H9 (cell line): ENCODE measurements at regions not wholly inside any gene's neighbourhood (a gene's known extent, or its start where the extent isn't known, plus 50 kb on each side); places are given as distances from the start of the nearest gene placed in this dataset.

Source experiments
- DNase-seq: peaks from one replicate; pipeline ENCODE4 v3.0.0-alpha.2; 2017
- H2AFZ ChIP-seq: one replicate; pipeline ENCODE4 v1.6.1; 2013; ENCODE audit warnings: mild to moderate bottlenecking, low read length, control low read depth, moderate library complexity
- H2AK5ac ChIP-seq: 2 replicates; pipeline ENCODE4 v1.6.1; 2013; ENCODE audit warnings: low read length, control low read depth, mixed read lengths; ENCODE audit not compliant: insufficient read length
- H2BK120ac ChIP-seq: one replicate; pipeline ENCODE4 v1.6.1; 2013; ENCODE audit warnings: low read depth, mild to moderate bottlenecking, low read length, control low read depth, inconsistent platforms; ENCODE audit not compliant: poor library complexity, severe bottlenecking
- H2BK12ac ChIP-seq: 2 replicates; pipeline ENCODE4 v1.6.1; 2013; ENCODE audit warnings: low read length, control low read depth, mixed read lengths, low read depth; ENCODE audit not compliant: insufficient read length
- H2BK15ac ChIP-seq: 2 replicates; pipeline ENCODE4 v1.6.1; 2013; ENCODE audit warnings: low read depth, low read length, control low read depth
- H2BK20ac ChIP-seq: one replicate; pipeline ENCODE4 v1.6.1; 2013; ENCODE audit warnings: low read depth, mild to moderate bottlenecking, low read length, control low read depth, inconsistent platforms; ENCODE audit not compliant: poor library complexity, severe bottlenecking
- H2BK5ac ChIP-seq: 2 replicates; pipeline ENCODE4 v1.6.1; 2013; ENCODE audit warnings: low read length, control low read depth, mixed read lengths; ENCODE audit not compliant: insufficient read length
- H3K14ac ChIP-seq: 2 replicates; pipeline ENCODE4 v1.6.1; 2013; ENCODE audit warnings: low read length, control low read depth; ENCODE audit not compliant: insufficient read depth
- H3K18ac ChIP-seq: 2 replicates; pipeline ENCODE4 v1.6.1; 2013; ENCODE audit warnings: low read depth, mild to moderate bottlenecking, mixed read lengths, low read length, control low read depth; ENCODE audit not compliant: insufficient read length
- H3K23ac ChIP-seq: 2 replicates; pipeline ENCODE4 v1.6.1; 2013; ENCODE audit warnings: low read length, control low read depth, mixed read lengths, low read depth; ENCODE audit not compliant: insufficient read length
- H3K23me2 ChIP-seq: 2 replicates; pipeline ENCODE4 v1.6.1; 2013; ENCODE audit warnings: low read depth, mild to moderate bottlenecking, mixed read lengths, low read length, control low read depth; ENCODE audit not compliant: insufficient read length, poor library complexity, severe bottlenecking
- H3K27ac ChIP-seq: 2 replicates; pipeline ENCODE4 v1.5.1; 2013; ENCODE audit warnings: low read length, control low read depth, mixed read lengths, low read depth; ENCODE audit not compliant: insufficient read length
- H3K27me3 ChIP-seq: 2 replicates; pipeline ENCODE4 v1.6.1; 2013; ENCODE audit warnings: low read length, control low read depth, inconsistent platforms; ENCODE audit not compliant: insufficient read depth
- H3K4ac ChIP-seq: 2 replicates; pipeline ENCODE4 v1.6.1; 2013; ENCODE audit warnings: low read depth, mild to moderate bottlenecking, control low read depth, inconsistent platforms, low read length, moderate library complexity
- H3K4me1 ChIP-seq: 2 replicates; pipeline ENCODE4 v1.6.1; 2013; ENCODE audit warnings: low read length, control low read depth, inconsistent platforms; ENCODE audit not compliant: insufficient read depth
- H3K4me2 ChIP-seq: 2 replicates; pipeline ENCODE4 v1.6.1; 2013; ENCODE audit warnings: low read length, control low read depth, mixed read lengths; ENCODE audit not compliant: insufficient read length, insufficient read depth
- H3K56ac ChIP-seq: 2 replicates; pipeline ENCODE4 v1.6.1; 2013; ENCODE audit warnings: low read depth, mild to moderate bottlenecking, mixed read lengths, low read length, control low read depth; ENCODE audit not compliant: insufficient read length
- H3K79me1 ChIP-seq: 2 replicates; pipeline ENCODE4 v1.6.1; 2013; ENCODE audit warnings: low read depth, mild to moderate bottlenecking, moderate library complexity, low read length, control low read depth, inconsistent platforms; ENCODE audit not compliant: insufficient read depth, poor library complexity, severe bottlenecking
- H3K79me2 ChIP-seq: 2 replicates; pipeline ENCODE4 v1.6.1; 2013; ENCODE audit warnings: low read length, control low read depth, inconsistent platforms; ENCODE audit not compliant: insufficient read depth
- H3K9ac ChIP-seq: 2 replicates; pipeline ENCODE4 v1.6.1; 2013; ENCODE audit warnings: low read length, control low read depth, mixed read lengths; ENCODE audit not compliant: insufficient read length; ENCODE audit errors: extremely low read depth
- H3K9me3 ChIP-seq: one replicate; pipeline ENCODE4 v1.6.1; 2013; ENCODE audit warnings: low read depth, low read length, inconsistent platforms; ENCODE audit not compliant: control insufficient read depth
- H3T11ph ChIP-seq: one replicate; pipeline ENCODE4 v1.6.1; 2013; ENCODE audit warnings: mild to moderate bottlenecking, low read length, control low read depth, inconsistent platforms
- H4K20me1 ChIP-seq: one replicate; pipeline ENCODE4 v1.6.1; 2013; ENCODE audit not compliant: control insufficient read depth, insufficient read length, insufficient read depth
- H4K5ac ChIP-seq: 2 replicates; pipeline ENCODE4 v1.6.1; 2013; ENCODE audit warnings: low read depth, mild to moderate bottlenecking, mixed read lengths, low read length, control low read depth; ENCODE audit not compliant: insufficient read length
- H4K8ac ChIP-seq: replicated peaks from 2 replicates; pipeline ENCODE4 v1.6.1; 2013; ENCODE audit warnings: low read length, control low read depth, mixed read lengths, low read depth; ENCODE audit not compliant: insufficient read length
- H4K91ac ChIP-seq: 2 replicates; pipeline ENCODE4 v1.6.1; 2013; ENCODE audit warnings: low read depth, mild to moderate bottlenecking, moderate library complexity, mixed read lengths, low read length, control low read depth; ENCODE audit not compliant: insufficient read length
- H3K27ac Mint-ChIP-seq, 3 experiments: 2 replicates in 2 of 3; 3 replicates in 1 of 3; pipeline ENCODE4 v1.8.0; 2020 to 2021; ENCODE audit warnings: mixed read lengths in 3 of 3, mild to moderate bottlenecking in 1 of 3, moderate library complexity in 1 of 3
- H3K27me3 Mint-ChIP-seq: 2 replicates; pipeline ENCODE4 v1.8.0; 2021; ENCODE audit warnings: low read depth, mild to moderate bottlenecking, moderate library complexity, mixed read lengths
- H3K36me3 Mint-ChIP-seq, 3 experiments: 2 replicates in 2 of 3; 3 replicates in 1 of 3; pipeline ENCODE4 v1.8.0; 2020 to 2021; ENCODE audit warnings: low read depth in 3 of 3, mixed read lengths in 3 of 3; ENCODE audit not compliant: insufficient read depth in 1 of 3
- H3K4me1 Mint-ChIP-seq, 2 experiments: 2 replicates each; pipeline ENCODE4 v1.8.0; 2020; ENCODE audit warnings: mixed read lengths in 2 of 2
- H3K4me3 Mint-ChIP-seq, 2 experiments: 2 replicates in 1 of 2; 3 replicates in 1 of 2; pipeline ENCODE4 v1.8.0; 2020 to 2021; ENCODE audit warnings: mild to moderate bottlenecking in 2 of 2, mixed read lengths in 2 of 2, moderate library complexity in 1 of 2
- H3K9me3 Mint-ChIP-seq, 2 experiments: 2 replicates in 1 of 2; 3 replicates in 1 of 2; pipeline ENCODE4 v1.8.0; 2020; ENCODE audit warnings: mild to moderate bottlenecking in 2 of 2, mixed read lengths in 2 of 2, moderate library complexity in 1 of 2
- CTCF ChIP-seq: fragments of 200-600 bp; sonication (generic); conservative IDR thresholded peaks from 3 replicates; pipeline ENCODE4 v1.8.0; 2021; ENCODE audit warnings: antibody characterized with exemption, mild to moderate bottlenecking
- WGBS: extraction: QIAGEN DNeasy Blood & Tissue Kit; methylation state at CpG from one replicate; pipeline ENCODE4 v1.1.7; 2013; ENCODE audit warnings: missing lambda C conversion rate, low lambda C conversion rate, mixed read lengths; ENCODE audit not compliant: insufficient read length; ENCODE audit errors: extremely low coverage; 5-methylcytosine and 5-hydroxymethylcytosine counted together

DNA sequence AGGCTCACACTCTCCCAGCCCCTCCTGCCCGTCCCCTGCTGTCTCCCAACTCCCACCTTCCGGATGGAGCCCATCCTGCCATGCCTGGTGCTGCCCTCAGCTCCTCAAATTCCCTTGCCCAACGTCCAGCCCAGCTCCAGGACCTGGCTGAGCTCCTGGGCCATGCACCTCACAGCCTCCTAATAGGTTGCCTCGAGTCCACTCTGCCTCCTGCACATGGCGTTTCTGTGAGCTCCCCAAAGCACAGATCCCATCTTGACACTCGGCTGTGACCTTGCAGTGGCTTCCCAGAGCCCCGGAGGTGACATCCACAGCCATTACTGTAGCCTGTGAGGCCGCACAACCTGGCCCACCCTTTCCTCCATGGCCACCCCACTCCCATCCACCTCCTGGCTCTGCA is 191.9 kb upstream of the SALL3 start:
- TF ChIP-seq CTCF, result no peak
- H3K79me2 ChIP-seq, result no peaks in the 10 kb centered on the region
- H3K18ac ChIP-seq, result no peak overlapping the region
- no peaks in the 10 kb centered on the region for H3K79me1 ChIP-seq
- H2AFZ ChIP-seq, result no peak overlapping the region
- H4K5ac ChIP-seq, result no peak overlapping the region
- no peak overlapping the region for H3K27ac ChIP-seq
- H3K27me3 ChIP-seq, result no peaks in the 10 kb centered on the region; the same call in 1 of the 2 replicates
- H3K9me3 ChIP-seq, result no peaks in the 10 kb centered on the region
- H3K4me1 ChIP-seq, result no peaks in the 10 kb centered on the region
- Mint-ChIP-seq H3K4me3 (no peak overlapping the region), H3K27ac (peak overlapping the region in 2 of 3 experiments; percentile 42 to 83; a peak in 2 of 7 replicates), H3K4me1 (no peaks in the 10 kb centered on the region), H3K9me3 (no peaks in the 10 kb centered on the region), H3K36me3 (no peaks in the 10 kb centered on the region; a peak in 1 of 7 replicates), H3K27me3 (peaks cover 1% of the 10 kb centered on the region; the same call in 1 of the 2 replicates)
- no peak overlapping the region for H3K56ac ChIP-seq
- H2BK12ac ChIP-seq, result no peak overlapping the region
- H3K4ac ChIP-seq, result no peak overlapping the region
- no peak for DNase-seq
- no peak overlapping the region for H3K14ac ChIP-seq
- H2BK15ac ChIP-seq, result no peak overlapping the region
- H3T11ph ChIP-seq, result no peak overlapping the region
- no peak overlapping the region for H4K8ac ChIP-seq
- H3K9ac ChIP-seq, result no peak overlapping the region
- no peaks in the 10 kb centered on the region for H4K20me1 ChIP-seq
- no peak overlapping the region for H2AK5ac ChIP-seq
- H3K23ac ChIP-seq, result no peak overlapping the region
- no peak overlapping the region for H3K4me2 ChIP-seq
- WGBS, result no CpG with 5 or more reads among the region's 8 CpGs
- H2BK120ac ChIP-seq, result no peak overlapping the region
- H2BK5ac ChIP-seq, result no peak overlapping the region
- no peaks in the 10 kb centered on the region for H3K23me2 ChIP-seq
- H4K91ac ChIP-seq, result no peak overlapping the region
- no peak overlapping the region for H2BK20ac ChIP-seq
